RWPE2 (cell line): ENCODE measurements at regions not wholly inside any gene's neighbourhood (a gene's known extent, or its start where the extent isn't known, plus 50 kb on each side); places are given as distances from the start of the nearest gene placed in this dataset.

ENCODE experiments used
- ATAC-seq: fragments of 200-7000 bp; cut with Tn5 transposase; 3 replicates; pipeline ENCODE4 v1.9.1; 2021; ENCODE audit warnings: low read depth
- DNase-seq: peaks from one replicate; pipeline ENCODE4 v3.0.0-alpha.2; 2020; ENCODE audit warnings: low spot score
- H3K27ac ChIP-seq: fragments of 450-650 bp; 2 replicates; pipeline ENCODE4 v1.5.1; 2017; ENCODE audit warnings: mild to moderate bottlenecking; ENCODE audit not compliant: poor library complexity, severe bottlenecking
- H3K27me3 ChIP-seq: fragments of 250-450 bp; sonication (Bioruptor Pico); 2 replicates; pipeline ENCODE4 v1.5.1; 2021; ENCODE audit warnings: mild to moderate bottlenecking, moderate library complexity; ENCODE audit not compliant: insufficient read depth, poor library complexity, severe bottlenecking
- H3K36me3 ChIP-seq: fragments of 250-450 bp; sonication (Bioruptor Pico); 2 replicates; pipeline ENCODE4 v1.5.1; 2020; ENCODE audit warnings: low read depth, mild to moderate bottlenecking, moderate library complexity
- H3K4me1 ChIP-seq: fragments of 250-450 bp; sonication (Bioruptor Pico); 2 replicates; pipeline ENCODE4 v1.5.1; 2021; ENCODE audit warnings: mild to moderate bottlenecking, moderate library complexity; ENCODE audit not compliant: insufficient read depth, poor library complexity, severe bottlenecking
- H3K4me3 ChIP-seq: fragments of 250-450 bp; sonication (Bioruptor Pico); 2 replicates; pipeline ENCODE4 v1.5.1; 2021; ENCODE audit warnings: mild to moderate bottlenecking, moderate library complexity; ENCODE audit not compliant: severe bottlenecking
- H3K9me3 ChIP-seq: fragments of 250-450 bp; sonication (Bioruptor Pico); 2 replicates; pipeline ENCODE4 v1.5.1; 2021; ENCODE audit warnings: mild to moderate bottlenecking, moderate library complexity; ENCODE audit not compliant: severe bottlenecking
- CTCF ChIP-seq: fragments of 450-650 bp; IDR thresholded peaks from one replicate; pipeline ENCODE4 v1.5.1; 2017; ENCODE audit warnings: mild to moderate bottlenecking, moderate library complexity; ENCODE audit not compliant: poor library complexity, severe bottlenecking

GRCh38 chr1:71312545-71312944 is 231.7 kb upstream of the ZRANB2 start:
- DNase-seq (no peak), ATAC-seq (no peak)
- H3K27me3 ChIP-seq = no peaks in the 10 kb centered on the region
- H3K9me3 ChIP-seq = no peaks in the 10 kb centered on the region
- no peak for TF ChIP-seq CTCF
- no peak overlapping the region for H3K27ac ChIP-seq
- H3K36me3 ChIP-seq = no peaks in the 10 kb centered on the region
- no peaks in the 10 kb centered on the region for H3K4me1 ChIP-seq
- no peak overlapping the region for H3K4me3 ChIP-seq

- DNase-seq (no peak), ATAC-seq (no peak)
- TF ChIP-seq CTCF = no peak
- Histone ChIP-seq H3K27me3 (no peaks in the 10 kb centered on the region), H3K9me3 (no peaks in the 10 kb centered on the region), H3K36me3 (no peaks in the 10 kb centered on the region), H3K4me3 (no peak overlapping the region), H3K27ac (no peak overlapping the region), H3K4me1 (no peaks in the 10 kb centered on the region)
Measured at GRCh38 chr1:71311376-71311775, 230.5 kb upstream of the ZRANB2 start.

- no peaks in the 10 kb centered on the region for H3K9me3 ChIP-seq
- H3K4me1 ChIP-seq = no peaks in the 10 kb centered on the region
- peak; percentile 42; the same call in 1 of the 3 replicates for ATAC-seq
- H3K4me3 ChIP-seq = no peak overlapping the region
- no peak overlapping the region for H3K27ac ChIP-seq
- no peak for DNase-seq
- TF ChIP-seq CTCF = no peak
- no peaks in the 10 kb centered on the region for H3K36me3 ChIP-seq
- H3K27me3 ChIP-seq = no peaks in the 10 kb centered on the region
Measured at GRCh38 chr1:71307451-71307850, 226.6 kb upstream of the ZRANB2 start.

GRCh38 chr1:71304125-71304524 is 223.3 kb upstream of the ZRANB2 start:
- Histone ChIP-seq H3K4me1 (no peaks in the 10 kb centered on the region), H3K9me3 (no peaks in the 10 kb centered on the region), H3K36me3 (no peaks in the 10 kb centered on the region), H3K4me3 (no peak overlapping the region), H3K27ac (no peak overlapping the region), H3K27me3 (no peaks in the 10 kb centered on the region)
- DNase-seq = no peak
- ATAC-seq = no peak
- TF ChIP-seq CTCF = no peak

GRCh38 chr1:71303617-71304041 is 222.8 kb upstream of the ZRANB2 start:
- Histone ChIP-seq H3K27me3 (no peaks in the 10 kb centered on the region), H3K4me1 (no peaks in the 10 kb centered on the region), H3K9me3 (no peaks in the 10 kb centered on the region), H3K4me3 (no peak overlapping the region), H3K27ac (no peak overlapping the region), H3K36me3 (no peaks in the 10 kb centered on the region)
- ATAC-seq (peak; percentile 55), DNase-seq (no peak)
- no peak for TF ChIP-seq CTCF
